Neural cell (in vitro differentiated cells): ENCODE measurements at regions not wholly inside any gene's neighbourhood (a gene's known extent, or its start where the extent isn't known, plus 50 kb on each side); places are given as distances from the start of the nearest gene placed in this dataset.

Experiments used
- H2AFZ ChIP-seq: fragments of 200-600, 300-800 bp; sonication (generic), shearing (Covaris generic); 2 replicates; pipeline ENCODE4 v1.6.0; 2014; ENCODE audit warnings: low read depth, mild to moderate bottlenecking, antibody characterized with exemption, low read length, moderate library complexity
- H3F3A ChIP-seq: fragments of 200-600 bp; shearing (Covaris generic); 2 replicates; pipeline ENCODE4 v1.6.1; 2016; ENCODE audit warnings: mild to moderate bottlenecking, moderate library complexity, mixed read lengths, antibody characterized with exemption, low read length; ENCODE audit not compliant: insufficient read depth, poor library complexity, severe bottlenecking
- H3K27ac ChIP-seq: fragments of 200-600, 300-800 bp; sonication (generic), shearing (Covaris generic); 2 replicates; pipeline ENCODE4 v1.5.1; 2014; ENCODE audit warnings: mild to moderate bottlenecking, low read length, moderate library complexity
- H3K27me3 ChIP-seq: fragments of 300-800, 200-600 bp; sonication (generic), shearing (Covaris generic); 2 replicates; pipeline ENCODE4 v1.6.0; 2014; ENCODE audit warnings: mild to moderate bottlenecking, low read depth, low read length, moderate library complexity; ENCODE audit not compliant: insufficient read depth
- H3K36me3 ChIP-seq: fragments of 300-800, 200-600 bp; sonication (generic), shearing (Covaris generic); 2 replicates; pipeline ENCODE4 v1.5.1; 2014; ENCODE audit warnings: mild to moderate bottlenecking, antibody characterized with exemption, low read length, moderate library complexity; ENCODE audit not compliant: insufficient read depth
- H3K4me2 ChIP-seq: fragments of 300-800, 200-600 bp; sonication (generic), shearing (Covaris generic); 2 replicates; pipeline ENCODE4 v1.6.0; 2014; ENCODE audit warnings: mild to moderate bottlenecking, low read length
- H3K4me3 ChIP-seq: fragments of 300-800, 200-600 bp; sonication (generic), shearing (Covaris generic); 2 replicates; pipeline ENCODE4 v1.5.1; 2014; ENCODE audit warnings: mild to moderate bottlenecking, low read length, moderate library complexity
- H3K79me2 ChIP-seq: fragments of 200-600 bp; shearing (Covaris generic); replicated peaks from 2 replicates; pipeline ENCODE4 v1.6.0; 2014; ENCODE audit warnings: mild to moderate bottlenecking, low read length, moderate library complexity; ENCODE audit not compliant: insufficient read depth
- H3K9ac ChIP-seq: fragments of 300-800, 200-600 bp; sonication (generic), shearing (Covaris generic); 2 replicates; pipeline ENCODE4 v1.6.1; 2016; ENCODE audit warnings: mild to moderate bottlenecking, low read length, mixed read lengths
- H3K9me2 ChIP-seq: fragments of 200-600 bp; shearing (Covaris generic); 2 replicates; pipeline ENCODE4 v1.6.1; 2016; ENCODE audit warnings: mild to moderate bottlenecking, low read length, mixed read lengths; ENCODE audit not compliant: insufficient read depth
- H3K9me3 ChIP-seq: fragments of 200-600, 300-800 bp; sonication (generic), shearing (Covaris generic); 2 replicates; pipeline ENCODE4 v1.6.1; 2016; ENCODE audit warnings: mild to moderate bottlenecking, mixed run types, low read length, moderate library complexity, mixed read lengths
- H4K20me1 ChIP-seq: fragments of 200-600 bp; shearing (Covaris generic); 2 replicates; pipeline ENCODE4 v1.6.1; 2016; ENCODE audit warnings: mild to moderate bottlenecking, mixed run types; ENCODE audit not compliant: insufficient read depth
- EP300 ChIP-seq: fragments of 450-650 bp; conservative IDR thresholded peaks from 2 replicates; pipeline ENCODE4 v1.6.1; 2014; ENCODE audit warnings: antibody characterized with exemption, mild to moderate bottlenecking, moderate library complexity; ENCODE audit not compliant: poor library complexity, severe bottlenecking
- EZH2 ChIP-seq: fragments of 200-600, 300-800 bp; shearing (Covaris generic), sonication (generic); IDR thresholded peaks from 2 replicates; pipeline ENCODE4 v1.6.1; 2014; ENCODE audit warnings: antibody characterized with exemption, low read length, borderline replicate concordance, mild to moderate bottlenecking; ENCODE audit not compliant: insufficient read depth, poor library complexity, severe bottlenecking
- MXI1 ChIP-seq: fragments of 450-650 bp; conservative IDR thresholded peaks from 2 replicates; pipeline ENCODE4 v1.6.1; 2014; ENCODE audit warnings: antibody characterized with exemption, mild to moderate bottlenecking; ENCODE audit not compliant: poor library complexity, severe bottlenecking
- POLR2AphosphoS5 ChIP-seq: IDR thresholded peaks from 2 replicates; pipeline ENCODE4 v1.6.1; 2012
- RAD21 ChIP-seq: fragments of 450-650 bp; conservative IDR thresholded peaks from 2 replicates; pipeline ENCODE4 v1.6.1; 2014; ENCODE audit warnings: antibody characterized with exemption, mild to moderate bottlenecking, moderate library complexity
- SMC3 ChIP-seq: fragments of 450-650 bp; conservative IDR thresholded peaks from 2 replicates; pipeline ENCODE4 v1.6.1; 2014; ENCODE audit warnings: antibody characterized with exemption, mild to moderate bottlenecking, moderate library complexity; ENCODE audit not compliant: poor library complexity
- TAF1 ChIP-seq: IDR thresholded peaks from 2 replicates; pipeline ENCODE4 v1.6.1; 2012; ENCODE audit warnings: low read depth
- TF ChIP-seq, protein P1 (sequence below): fragments of 450-650 bp; IDR thresholded peaks from 2 replicates; pipeline ENCODE4 v1.5.1; 2014; ENCODE audit warnings: antibody characterized with exemption, mild to moderate bottlenecking, moderate library complexity; ENCODE audit not compliant: poor library complexity, severe bottlenecking
- TF ChIP-seq, protein P2 (sequence below): IDR thresholded peaks from 2 replicates; pipeline ENCODE4 v1.6.1; 2012; ENCODE audit warnings: borderline replicate concordance

DNA sequence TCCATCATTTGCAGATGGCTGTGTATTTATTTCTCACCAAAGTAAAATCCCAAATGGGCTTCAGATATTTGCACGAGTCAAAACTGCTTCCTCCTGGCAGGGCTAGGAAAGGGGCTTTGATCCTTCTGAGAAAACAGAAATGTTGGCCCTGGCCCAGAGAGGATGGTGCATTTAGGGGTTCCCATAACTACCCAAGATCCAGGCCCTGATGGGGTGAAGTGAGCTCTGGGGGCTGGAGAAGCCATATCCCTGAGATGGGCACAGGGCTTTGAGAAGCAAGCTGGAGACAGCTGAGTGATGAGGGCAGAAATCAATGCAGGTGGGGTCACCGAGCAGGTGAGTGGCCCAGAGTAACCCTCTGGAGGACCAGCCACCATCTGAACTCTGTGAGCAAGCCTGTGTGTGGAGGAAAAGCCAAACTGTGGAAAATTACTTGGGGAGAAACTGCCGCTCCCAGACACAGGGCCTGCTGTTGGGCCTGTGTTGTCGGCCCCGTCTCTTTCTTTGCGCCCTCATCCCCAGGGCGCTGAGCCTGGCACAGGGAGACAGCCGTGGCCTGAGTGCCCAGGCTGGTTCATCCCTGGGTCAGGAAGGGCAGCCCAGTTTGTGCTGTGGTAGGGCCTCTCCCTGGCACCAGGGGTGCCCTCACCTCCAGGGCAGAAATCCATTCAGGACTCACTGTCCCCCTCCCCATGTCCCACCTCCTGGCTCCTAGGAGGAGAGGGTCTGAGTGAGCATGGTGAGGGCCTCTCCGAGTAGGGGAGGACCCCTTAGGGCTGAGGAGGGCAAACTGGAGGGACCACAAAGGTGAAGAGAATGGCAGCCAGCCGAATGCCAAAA lies 167.8 kb upstream of the HAAO start:
- H3F3A ChIP-seq = no peaks in the 10 kb centered on the region
- no peaks in the 10 kb centered on the region for H3K36me3 ChIP-seq
- no peaks in the 10 kb centered on the region for H4K20me1 ChIP-seq
- no peaks in the 10 kb centered on the region for H3K79me2 ChIP-seq
- no peak overlapping the region for H3K4me2 ChIP-seq
- no peaks in the 10 kb centered on the region for H3K27me3 ChIP-seq
- no peak overlapping the region for H3K27ac ChIP-seq
- no peaks in the 10 kb centered on the region for H3K9me3 ChIP-seq
- H3K4me3 ChIP-seq = no peak overlapping the region
- no peaks in the 10 kb centered on the region for H3K9me2 ChIP-seq
- TF ChIP-seq RAD21 (no peak), EP300 (no peak), SMC3 (no peak), MXI1 (no peak), EZH2 (no peak), TAF1 (no peak), POLR2AphosphoS5 (no peak)
- TF ChIP-seq, protein P1, sequence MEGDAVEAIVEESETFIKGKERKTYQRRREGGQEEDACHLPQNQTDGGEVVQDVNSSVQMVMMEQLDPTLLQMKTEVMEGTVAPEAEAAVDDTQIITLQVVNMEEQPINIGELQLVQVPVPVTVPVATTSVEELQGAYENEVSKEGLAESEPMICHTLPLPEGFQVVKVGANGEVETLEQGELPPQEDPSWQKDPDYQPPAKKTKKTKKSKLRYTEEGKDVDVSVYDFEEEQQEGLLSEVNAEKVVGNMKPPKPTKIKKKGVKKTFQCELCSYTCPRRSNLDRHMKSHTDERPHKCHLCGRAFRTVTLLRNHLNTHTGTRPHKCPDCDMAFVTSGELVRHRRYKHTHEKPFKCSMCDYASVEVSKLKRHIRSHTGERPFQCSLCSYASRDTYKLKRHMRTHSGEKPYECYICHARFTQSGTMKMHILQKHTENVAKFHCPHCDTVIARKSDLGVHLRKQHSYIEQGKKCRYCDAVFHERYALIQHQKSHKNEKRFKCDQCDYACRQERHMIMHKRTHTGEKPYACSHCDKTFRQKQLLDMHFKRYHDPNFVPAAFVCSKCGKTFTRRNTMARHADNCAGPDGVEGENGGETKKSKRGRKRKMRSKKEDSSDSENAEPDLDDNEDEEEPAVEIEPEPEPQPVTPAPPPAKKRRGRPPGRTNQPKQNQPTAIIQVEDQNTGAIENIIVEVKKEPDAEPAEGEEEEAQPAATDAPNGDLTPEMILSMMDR = no peak
- TF ChIP-seq, protein P2, sequence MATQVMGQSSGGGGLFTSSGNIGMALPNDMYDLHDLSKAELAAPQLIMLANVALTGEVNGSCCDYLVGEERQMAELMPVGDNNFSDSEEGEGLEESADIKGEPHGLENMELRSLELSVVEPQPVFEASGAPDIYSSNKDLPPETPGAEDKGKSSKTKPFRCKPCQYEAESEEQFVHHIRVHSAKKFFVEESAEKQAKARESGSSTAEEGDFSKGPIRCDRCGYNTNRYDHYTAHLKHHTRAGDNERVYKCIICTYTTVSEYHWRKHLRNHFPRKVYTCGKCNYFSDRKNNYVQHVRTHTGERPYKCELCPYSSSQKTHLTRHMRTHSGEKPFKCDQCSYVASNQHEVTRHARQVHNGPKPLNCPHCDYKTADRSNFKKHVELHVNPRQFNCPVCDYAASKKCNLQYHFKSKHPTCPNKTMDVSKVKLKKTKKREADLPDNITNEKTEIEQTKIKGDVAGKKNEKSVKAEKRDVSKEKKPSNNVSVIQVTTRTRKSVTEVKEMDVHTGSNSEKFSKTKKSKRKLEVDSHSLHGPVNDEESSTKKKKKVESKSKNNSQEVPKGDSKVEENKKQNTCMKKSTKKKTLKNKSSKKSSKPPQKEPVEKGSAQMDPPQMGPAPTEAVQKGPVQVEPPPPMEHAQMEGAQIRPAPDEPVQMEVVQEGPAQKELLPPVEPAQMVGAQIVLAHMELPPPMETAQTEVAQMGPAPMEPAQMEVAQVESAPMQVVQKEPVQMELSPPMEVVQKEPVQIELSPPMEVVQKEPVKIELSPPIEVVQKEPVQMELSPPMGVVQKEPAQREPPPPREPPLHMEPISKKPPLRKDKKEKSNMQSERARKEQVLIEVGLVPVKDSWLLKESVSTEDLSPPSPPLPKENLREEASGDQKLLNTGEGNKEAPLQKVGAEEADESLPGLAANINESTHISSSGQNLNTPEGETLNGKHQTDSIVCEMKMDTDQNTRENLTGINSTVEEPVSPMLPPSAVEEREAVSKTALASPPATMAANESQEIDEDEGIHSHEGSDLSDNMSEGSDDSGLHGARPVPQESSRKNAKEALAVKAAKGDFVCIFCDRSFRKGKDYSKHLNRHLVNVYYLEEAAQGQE = no peak
- no peak overlapping the region for H3K9ac ChIP-seq
- H2AFZ ChIP-seq = no peak overlapping the region

DNA sequence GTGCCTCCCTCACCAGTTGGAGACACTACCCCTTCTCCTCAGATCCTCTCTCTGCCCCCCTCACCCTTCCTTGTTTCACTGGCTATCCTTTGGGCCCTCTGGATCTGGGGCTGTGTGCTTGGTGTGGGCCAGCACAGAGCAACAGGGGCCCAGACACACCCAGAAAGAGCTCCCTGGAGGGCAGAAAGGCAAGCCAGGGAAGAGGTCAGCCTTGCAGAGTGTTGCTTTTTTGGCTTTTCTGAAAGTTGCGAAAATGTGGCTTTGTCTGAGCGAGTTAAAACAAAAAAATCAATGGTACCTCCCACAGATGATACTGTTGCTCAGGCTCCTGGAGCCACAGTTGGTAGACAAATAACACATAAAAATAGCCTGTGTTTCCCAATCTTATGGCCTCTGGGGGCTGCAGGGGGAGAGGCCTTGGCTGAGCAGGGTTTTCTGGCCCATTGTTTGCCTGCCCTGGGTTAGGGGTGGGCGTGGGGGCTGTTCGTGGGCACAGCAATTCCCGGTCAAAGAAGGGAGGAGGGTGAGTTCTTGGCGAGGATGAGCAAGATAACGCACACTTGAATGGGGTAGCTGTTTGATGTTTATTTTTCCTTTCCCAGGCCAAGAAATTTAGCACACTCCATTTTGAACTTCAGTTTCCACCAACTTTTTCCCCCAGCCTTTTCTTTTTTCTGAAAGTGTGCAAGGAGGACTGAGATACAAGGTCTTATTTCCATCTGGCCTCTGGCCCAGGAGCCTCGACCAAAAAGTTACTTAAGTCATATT lies 167.0 kb upstream of the HAAO start:
- Histone ChIP-seq H3K9ac (no peak overlapping the region), H3K9me2 (no peaks in the 10 kb centered on the region), H4K20me1 (no peaks in the 10 kb centered on the region), H3K36me3 (no peaks in the 10 kb centered on the region), H3K4me3 (no peak overlapping the region), H3K4me2 (no peak overlapping the region), H3K27me3 (no peaks in the 10 kb centered on the region), H3K27ac (no peak overlapping the region), H3K9me3 (no peaks in the 10 kb centered on the region), H3F3A (no peaks in the 10 kb centered on the region), H2AFZ (no peak overlapping the region), H3K79me2 (no peaks in the 10 kb centered on the region)
- TF ChIP-seq EP300 (no peak), MXI1 (no peak), SMC3 (no peak), RAD21 (no peak), TAF1 (no peak), POLR2AphosphoS5 (no peak), EZH2 (no peak)
- TF ChIP-seq, protein P2 = no peak
- TF ChIP-seq, protein P1 = no peak
